LNCaP clone FGC (cell line): ENCODE measurements at regions not wholly inside any gene's neighbourhood (a gene's known extent, or its start where the extent isn't known, plus 50 kb on each side); places are given as distances from the start of the nearest gene placed in this dataset.
A peak's percentile ranks its signal among the peaks of the same experiment; 100 is the strongest.

ENCODE experiments used
- DNase-seq: peaks from one replicate; pipeline ENCODE4 v3.0.0-alpha.2; 2011; ENCODE audit warnings: low read depth
- H3K4me3 ChIP-seq: 2 replicates; pipeline ENCODE4 v1.5.1; 2011; ENCODE audit warnings: mild to moderate bottlenecking, low read depth, low read length, control low read depth
- CTCF ChIP-seq: IDR thresholded peaks from 2 replicates; pipeline ENCODE4 v1.5.1; 2012; ENCODE audit warnings: mild to moderate bottlenecking; ENCODE audit not compliant: control insufficient read depth, insufficient read depth; ENCODE audit errors: extremely low read depth

- DNase-seq = no peak
- no peak for TF ChIP-seq CTCF
- H3K4me3 ChIP-seq = no peak overlapping the region
Measured at GRCh38 chr16:35305476-35305875, 1846.1 kb downstream of the TP53TG3F start.

GRCh38 chr16:35306915-35307314 lies 1847.5 kb downstream of the TP53TG3F start:
- no peak overlapping the region for H3K4me3 ChIP-seq
- peak; percentile 74 for DNase-seq
- no peak for TF ChIP-seq CTCF

- no peak overlapping the region for H3K4me3 ChIP-seq
- no peak for DNase-seq
- no peak for TF ChIP-seq CTCF
Measured at GRCh38 chr16:35308674-35309073, 1849.3 kb downstream of the TP53TG3F start.

- DNase-seq = no peak
- no peak for TF ChIP-seq CTCF
- H3K4me3 ChIP-seq = no peak overlapping the region
Measured at GRCh38 chr16:35310999-35311398, 1851.6 kb downstream of the TP53TG3F start.

- DNase-seq = no peak
- H3K4me3 ChIP-seq = no peak overlapping the region
- TF ChIP-seq CTCF = no peak
Measured at GRCh38 chr16:35311475-35311874, 1852.1 kb downstream of the TP53TG3F start.

- no peak overlapping the region for H3K4me3 ChIP-seq
- no peak for TF ChIP-seq CTCF
- DNase-seq = no peak
Measured at GRCh38 chr16:35314298-35314697, 1854.9 kb downstream of the TP53TG3F start.

GRCh38 chr16:35319536-35320192 lies 1860.3 kb downstream of the TP53TG3F start:
- H3K4me3 ChIP-seq = no peak overlapping the region
- no peak for DNase-seq
- no peak for TF ChIP-seq CTCF
